ENCODE measurements at regions not wholly inside any gene's neighbourhood (a gene's known extent, or its start where the extent isn't known, plus 50 kb on each side); places are given as distances from the start of the nearest gene placed in this dataset.

DNA sequence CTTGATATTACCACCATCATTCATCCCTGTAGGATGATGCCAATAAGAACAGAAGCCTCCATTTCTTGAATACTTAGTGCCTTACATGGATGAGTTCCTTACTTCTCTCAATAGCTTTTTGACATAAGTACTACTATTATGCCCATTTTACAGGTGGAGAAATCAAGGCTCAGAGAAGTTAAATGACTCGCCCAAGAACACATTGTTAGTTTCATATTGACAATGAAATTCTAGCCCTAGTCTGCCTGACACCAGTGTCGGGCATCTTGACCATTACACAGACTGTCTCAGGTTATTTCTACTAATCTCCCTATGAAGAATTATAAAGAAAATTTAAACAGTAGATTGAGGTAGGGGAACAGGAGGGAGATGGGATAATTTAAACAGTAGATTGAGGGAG lies 52.5 kb upstream of the ARL8B start:
- no peak for DNase-seq (ENCODE audit: low read depth, low spot score)

- no peak for DNase-seq (ENCODE audit: low read depth, low spot score)
These were observed 51.0 kb upstream of the ARL8B start for GRCh38 chr3:5071061-5071460.

DNA sequence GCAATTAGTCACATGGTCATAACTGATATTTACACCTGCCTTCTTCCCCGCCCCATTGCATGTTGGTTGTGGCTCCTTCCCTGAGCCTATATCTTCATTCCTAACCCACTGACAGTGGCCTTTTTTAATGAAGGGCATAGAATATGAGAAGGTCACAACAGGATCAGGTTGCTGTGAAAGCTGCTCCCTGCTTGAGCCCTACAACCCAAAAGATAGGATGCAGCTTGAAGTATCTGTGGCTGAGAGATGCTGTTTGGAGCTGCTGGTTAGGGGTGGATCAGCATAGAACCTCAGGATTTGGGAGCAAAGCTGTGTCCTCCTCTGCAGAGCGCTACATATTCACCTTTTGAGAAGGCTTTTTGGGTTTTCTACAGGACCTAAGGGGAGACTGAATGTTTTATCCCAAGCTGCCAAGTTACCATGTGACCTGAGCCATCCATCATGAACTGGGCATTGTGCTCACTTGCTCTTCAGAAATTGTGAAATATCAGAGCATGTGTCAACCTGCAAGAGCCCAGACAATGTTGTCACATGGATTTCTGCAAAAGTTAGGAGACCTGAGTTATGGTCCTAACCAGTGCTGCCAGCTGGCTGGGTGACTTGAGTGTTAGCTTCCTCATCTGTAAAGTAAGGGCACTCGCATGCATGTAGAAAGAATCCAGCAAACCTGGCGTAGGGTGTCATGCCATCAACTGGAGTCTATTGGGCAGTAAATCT lies 49.8 kb upstream of the ARL8B start:
- DNase-seq (ENCODE audit: low read depth, low spot score): no peak

All from activated naive CD8-positive, alpha-beta T cell treated with anti-CD3 and anti-CD28 coated beads, Interleukin-2, amount 50 U/mL, for 16 hours (primary cell).